DOHH2 (cell line): ENCODE measurements at regions not wholly inside any gene's neighbourhood (a gene's known extent, or its start where the extent isn't known, plus 50 kb on each side); places are given as distances from the start of the nearest gene placed in this dataset.

Experiments used
- H3F3A ChIP-seq: fragments of 200-600 bp; sonication (generic), shearing (Covaris generic); 2 replicates; pipeline ENCODE4 v1.6.0; 2016; ENCODE audit warnings: antibody characterized with exemption, mild to moderate bottlenecking; ENCODE audit not compliant: control insufficient read depth, insufficient read depth
- H3K27ac ChIP-seq: fragments of 200-600 bp; sonication (generic); 2 replicates; pipeline ENCODE4 v1.5.1; 2014; ENCODE audit warnings: low read depth, mild to moderate bottlenecking, low read length, moderate library complexity
- H3K27me3 ChIP-seq: fragments of 200-600 bp; sonication (generic); 2 replicates; pipeline ENCODE4 v1.6.1; 2014; ENCODE audit warnings: mild to moderate bottlenecking, low read length, mixed read lengths; ENCODE audit not compliant: control insufficient read depth
- H3K36me3 ChIP-seq: fragments of 200-600 bp; sonication (generic); 2 replicates; pipeline ENCODE4 v1.6.1; 2014; ENCODE audit warnings: mild to moderate bottlenecking, low read length, moderate library complexity, mixed read lengths; ENCODE audit not compliant: control insufficient read depth
- H3K4me1 ChIP-seq: fragments of 200-600 bp; sonication (generic); 2 replicates; pipeline ENCODE4 v1.6.1; 2014; ENCODE audit warnings: mild to moderate bottlenecking, low read length, mixed read lengths; ENCODE audit not compliant: control insufficient read depth
- H3K4me2 ChIP-seq: fragments of 200-600 bp; sonication (generic); 2 replicates; pipeline ENCODE4 v1.6.0; 2014; ENCODE audit warnings: mild to moderate bottlenecking, low read length, moderate library complexity
- H3K4me3 ChIP-seq: fragments of 200-600 bp; sonication (generic); 2 replicates; pipeline ENCODE4 v1.5.1; 2014; ENCODE audit warnings: mild to moderate bottlenecking, low read length, mixed read lengths
- H3K79me2 ChIP-seq: fragments of 200-600 bp; sonication (generic); 2 replicates; pipeline ENCODE4 v1.6.1; 2014; ENCODE audit warnings: mild to moderate bottlenecking, low read length, mixed read lengths; ENCODE audit not compliant: control insufficient read depth
- H3K9me2 ChIP-seq: fragments of 200-600 bp; sonication (generic); replicated peaks from 2 replicates; pipeline ENCODE4 v1.6.1; 2014; ENCODE audit warnings: mild to moderate bottlenecking, low read length, mixed read lengths; ENCODE audit not compliant: control insufficient read depth
- H3K9me3 ChIP-seq: fragments of 200-600 bp; sonication (generic); 2 replicates; pipeline ENCODE4 v1.6.1; 2014; ENCODE audit warnings: antibody characterized with exemption, low read length, mixed read lengths; ENCODE audit not compliant: control insufficient read depth, insufficient read depth
- H4K20me1 ChIP-seq: fragments of 200-600 bp; sonication (generic); 2 replicates; pipeline ENCODE4 v1.6.0; 2014; ENCODE audit warnings: low read depth, mild to moderate bottlenecking, antibody characterized with exemption, low read length, moderate library complexity; ENCODE audit not compliant: control insufficient read depth, insufficient read depth
- CTCF ChIP-seq: fragments of 200-600 bp; sonication (generic); IDR thresholded peaks from one replicate; pipeline ENCODE4 v1.5.1; 2014; ENCODE audit warnings: antibody characterized with exemption, mild to moderate bottlenecking, low read depth, low read length; ENCODE audit not compliant: poor library complexity, severe bottlenecking
- EZH2phosphoT487 ChIP-seq: fragments of 200-600 bp; sonication (generic); IDR thresholded peaks from 2 replicates; pipeline ENCODE4 v1.6.1; 2017; ENCODE audit warnings: borderline replicate concordance, mild to moderate bottlenecking, antibody characterized with exemption, low read length, moderate library complexity, mixed read lengths

GRCh38 chr6:120058410-120058809 is 708.8 kb upstream of the MAN1A1 start:
- H3K9me2 ChIP-seq, result no peaks in the 10 kb centered on the region

GRCh38 chr6:120056085-120056484 is 706.5 kb upstream of the MAN1A1 start:
- no peaks in the 10 kb centered on the region for H3K79me2 ChIP-seq
- no peaks in the 10 kb centered on the region for H3K36me3 ChIP-seq
- H3K27me3 ChIP-seq, result no peaks in the 10 kb centered on the region
- H3K27ac ChIP-seq, result no peak overlapping the region
- H3K9me2 ChIP-seq, result no peaks in the 10 kb centered on the region
- H3K9me3 ChIP-seq, result no peaks in the 10 kb centered on the region
- no peak overlapping the region for H3K4me2 ChIP-seq
- H3F3A ChIP-seq, result no peaks in the 10 kb centered on the region
- H3K4me1 ChIP-seq, result no peaks in the 10 kb centered on the region
- H4K20me1 ChIP-seq, result no peaks in the 10 kb centered on the region
- TF ChIP-seq CTCF, result peak; percentile 76
- no peak for TF ChIP-seq EZH2phosphoT487
- H3K4me3 ChIP-seq, result no peak overlapping the region

More at GRCh38 chr6:120058410-120058809, 708.8 kb upstream of the MAN1A1 start:
- no peaks in the 10 kb centered on the region for H3F3A ChIP-seq
- no peak for TF ChIP-seq CTCF
- H3K4me1 ChIP-seq, result no peaks in the 10 kb centered on the region
- H4K20me1 ChIP-seq, result no peaks in the 10 kb centered on the region
- H3K9me3 ChIP-seq, result no peaks in the 10 kb centered on the region
- H3K4me3 ChIP-seq, result no peak overlapping the region
- no peak overlapping the region for H3K4me2 ChIP-seq
- H3K79me2 ChIP-seq, result no peaks in the 10 kb centered on the region
- no peak overlapping the region for H3K27ac ChIP-seq
- H3K27me3 ChIP-seq, result no peaks in the 10 kb centered on the region
- H3K36me3 ChIP-seq, result no peaks in the 10 kb centered on the region

- no peaks in the 10 kb centered on the region for H3K9me3 ChIP-seq
- H3K4me3 ChIP-seq, result no peak overlapping the region
- no peaks in the 10 kb centered on the region for H3K4me1 ChIP-seq
- no peaks in the 10 kb centered on the region for H4K20me1 ChIP-seq
- no peak overlapping the region for H3K27ac ChIP-seq
- no peak overlapping the region for H3K4me2 ChIP-seq
- no peaks in the 10 kb centered on the region for H3K36me3 ChIP-seq
- no peaks in the 10 kb centered on the region for H3K79me2 ChIP-seq
- TF ChIP-seq CTCF (no peak), EZH2phosphoT487 (no peak)
- H3K27me3 ChIP-seq, result no peaks in the 10 kb centered on the region
- no peaks in the 10 kb centered on the region for H3K9me2 ChIP-seq
- H3F3A ChIP-seq, result no peaks in the 10 kb centered on the region
Measured at GRCh38 chr6:120055071-120055470, 705.5 kb upstream of the MAN1A1 start.

GRCh38 chr6:120039664-120040063 is 690.1 kb upstream of the MAN1A1 start:
- Histone ChIP-seq H3K4me3 (no peak overlapping the region), H3K9me3 (no peaks in the 10 kb centered on the region), H3F3A (no peaks in the 10 kb centered on the region), H4K20me1 (no peaks in the 10 kb centered on the region), H3K4me1 (no peaks in the 10 kb centered on the region), H3K36me3 (no peaks in the 10 kb centered on the region), H3K9me2 (no peaks in the 10 kb centered on the region), H3K27ac (no peak overlapping the region), H3K79me2 (no peaks in the 10 kb centered on the region), H3K4me2 (no peak overlapping the region), H3K27me3 (no peaks in the 10 kb centered on the region)
- TF ChIP-seq EZH2phosphoT487 (no peak), CTCF (no peak)
